Astrocyte (in vitro differentiated cells and primary cell): ENCODE measurements at regions not wholly inside any gene's neighbourhood (a gene's known extent, or its start where the extent isn't known, plus 50 kb on each side); places are given as distances from the start of the nearest gene placed in this dataset.

ENCODE experiments used
- CTCF ChIP-seq: IDR thresholded peaks from 2 replicates; pipeline ENCODE4 v1.5.1; 2011; ENCODE audit warnings: low read depth, mild to moderate bottlenecking, inconsistent platforms, low read length, moderate library complexity; ENCODE audit not compliant: insufficient read depth
- EZH2 ChIP-seq: IDR thresholded peaks from 2 replicates; pipeline ENCODE4 v1.6.1; 2012; ENCODE audit warnings: mild to moderate bottlenecking, low read length, inconsistent platforms; ENCODE audit not compliant: insufficient read depth

GRCh38 chr15:95261546-95261945, 1030.2 kb downstream of the MCTP2 start:
- no peak for TF ChIP-seq CTCF
- no peak for TF ChIP-seq EZH2
